H1 (cell line): ENCODE measurements at regions not wholly inside any gene's neighbourhood (a gene's known extent, or its start where the extent isn't known, plus 50 kb on each side); places are given as distances from the start of the nearest gene placed in this dataset.

Experiments
- BRCA1 ChIP-seq: IDR thresholded peaks from 2 replicates; pipeline ENCODE4 v1.6.1; 2012; ENCODE audit warnings: low read depth, low read length, improper control_type of control experiment
- RNF2 ChIP-seq: fragments of 200-900, 300-1000 bp; sonication (generic); IDR thresholded peaks from 2 replicates; pipeline ENCODE4 v1.7.1; 2016; ENCODE audit warnings: borderline replicate concordance, low read depth, mild to moderate bottlenecking, antibody characterized with exemption, low read length; ENCODE audit not compliant: poor library complexity, severe bottlenecking; ENCODE audit errors: missing control alignments
- SIN3A ChIP-seq, 2 experiments: IDR thresholded peaks in 1 of 2; conservative IDR thresholded peaks in 1 of 2; 2 replicates each; pipeline ENCODE4 v1.6.1; 2011 to 2012; ENCODE audit warnings: low read length in 2 of 2, improper control_type of control experiment in 1 of 2, low read depth in 1 of 2, mild to moderate bottlenecking in 1 of 2
- TF ChIP-seq, protein P1 (sequence below): fragments of 300-600 bp; sonication (generic); IDR thresholded peaks from 2 replicates; pipeline ENCODE4 v1.7.1; 2012; ENCODE audit warnings: low read length, moderate library complexity, mild to moderate bottlenecking, inconsistent platforms; ENCODE audit not compliant: insufficient replicate concordance

DNA sequence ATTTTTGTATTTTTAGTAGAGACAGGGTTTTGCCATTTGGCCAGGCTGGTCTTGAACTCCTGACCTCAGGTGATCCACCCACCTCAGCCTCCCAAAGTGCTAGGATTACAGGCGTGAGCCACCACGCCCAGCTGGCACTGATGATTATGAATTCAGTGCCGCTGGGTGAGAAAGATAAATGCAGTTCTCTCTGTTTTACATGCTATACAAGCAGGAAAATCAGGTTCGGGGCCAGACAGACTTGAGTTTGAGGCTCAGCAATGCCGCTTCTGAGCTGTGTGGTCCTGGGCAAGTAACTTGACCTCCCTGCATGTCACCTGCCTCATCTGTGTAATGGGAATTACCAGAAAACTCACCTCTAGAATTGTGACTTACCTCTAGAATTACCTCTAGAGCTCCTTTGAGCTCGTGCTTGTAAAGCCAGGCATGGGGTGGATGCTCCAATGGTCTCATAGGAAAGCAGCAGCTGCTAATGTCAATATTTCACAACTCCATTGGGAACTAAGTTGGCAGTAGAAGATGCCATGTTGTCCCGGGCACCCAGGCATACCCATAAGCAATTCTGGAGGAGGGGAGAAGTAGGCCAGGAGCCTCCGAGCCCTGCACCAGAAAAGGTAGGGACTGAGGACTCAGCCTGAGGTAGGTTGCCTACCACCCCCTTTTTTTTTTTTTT is 119.8 kb upstream of the SLC25A33 start (continued):
- TF ChIP-seq, protein P1, sequence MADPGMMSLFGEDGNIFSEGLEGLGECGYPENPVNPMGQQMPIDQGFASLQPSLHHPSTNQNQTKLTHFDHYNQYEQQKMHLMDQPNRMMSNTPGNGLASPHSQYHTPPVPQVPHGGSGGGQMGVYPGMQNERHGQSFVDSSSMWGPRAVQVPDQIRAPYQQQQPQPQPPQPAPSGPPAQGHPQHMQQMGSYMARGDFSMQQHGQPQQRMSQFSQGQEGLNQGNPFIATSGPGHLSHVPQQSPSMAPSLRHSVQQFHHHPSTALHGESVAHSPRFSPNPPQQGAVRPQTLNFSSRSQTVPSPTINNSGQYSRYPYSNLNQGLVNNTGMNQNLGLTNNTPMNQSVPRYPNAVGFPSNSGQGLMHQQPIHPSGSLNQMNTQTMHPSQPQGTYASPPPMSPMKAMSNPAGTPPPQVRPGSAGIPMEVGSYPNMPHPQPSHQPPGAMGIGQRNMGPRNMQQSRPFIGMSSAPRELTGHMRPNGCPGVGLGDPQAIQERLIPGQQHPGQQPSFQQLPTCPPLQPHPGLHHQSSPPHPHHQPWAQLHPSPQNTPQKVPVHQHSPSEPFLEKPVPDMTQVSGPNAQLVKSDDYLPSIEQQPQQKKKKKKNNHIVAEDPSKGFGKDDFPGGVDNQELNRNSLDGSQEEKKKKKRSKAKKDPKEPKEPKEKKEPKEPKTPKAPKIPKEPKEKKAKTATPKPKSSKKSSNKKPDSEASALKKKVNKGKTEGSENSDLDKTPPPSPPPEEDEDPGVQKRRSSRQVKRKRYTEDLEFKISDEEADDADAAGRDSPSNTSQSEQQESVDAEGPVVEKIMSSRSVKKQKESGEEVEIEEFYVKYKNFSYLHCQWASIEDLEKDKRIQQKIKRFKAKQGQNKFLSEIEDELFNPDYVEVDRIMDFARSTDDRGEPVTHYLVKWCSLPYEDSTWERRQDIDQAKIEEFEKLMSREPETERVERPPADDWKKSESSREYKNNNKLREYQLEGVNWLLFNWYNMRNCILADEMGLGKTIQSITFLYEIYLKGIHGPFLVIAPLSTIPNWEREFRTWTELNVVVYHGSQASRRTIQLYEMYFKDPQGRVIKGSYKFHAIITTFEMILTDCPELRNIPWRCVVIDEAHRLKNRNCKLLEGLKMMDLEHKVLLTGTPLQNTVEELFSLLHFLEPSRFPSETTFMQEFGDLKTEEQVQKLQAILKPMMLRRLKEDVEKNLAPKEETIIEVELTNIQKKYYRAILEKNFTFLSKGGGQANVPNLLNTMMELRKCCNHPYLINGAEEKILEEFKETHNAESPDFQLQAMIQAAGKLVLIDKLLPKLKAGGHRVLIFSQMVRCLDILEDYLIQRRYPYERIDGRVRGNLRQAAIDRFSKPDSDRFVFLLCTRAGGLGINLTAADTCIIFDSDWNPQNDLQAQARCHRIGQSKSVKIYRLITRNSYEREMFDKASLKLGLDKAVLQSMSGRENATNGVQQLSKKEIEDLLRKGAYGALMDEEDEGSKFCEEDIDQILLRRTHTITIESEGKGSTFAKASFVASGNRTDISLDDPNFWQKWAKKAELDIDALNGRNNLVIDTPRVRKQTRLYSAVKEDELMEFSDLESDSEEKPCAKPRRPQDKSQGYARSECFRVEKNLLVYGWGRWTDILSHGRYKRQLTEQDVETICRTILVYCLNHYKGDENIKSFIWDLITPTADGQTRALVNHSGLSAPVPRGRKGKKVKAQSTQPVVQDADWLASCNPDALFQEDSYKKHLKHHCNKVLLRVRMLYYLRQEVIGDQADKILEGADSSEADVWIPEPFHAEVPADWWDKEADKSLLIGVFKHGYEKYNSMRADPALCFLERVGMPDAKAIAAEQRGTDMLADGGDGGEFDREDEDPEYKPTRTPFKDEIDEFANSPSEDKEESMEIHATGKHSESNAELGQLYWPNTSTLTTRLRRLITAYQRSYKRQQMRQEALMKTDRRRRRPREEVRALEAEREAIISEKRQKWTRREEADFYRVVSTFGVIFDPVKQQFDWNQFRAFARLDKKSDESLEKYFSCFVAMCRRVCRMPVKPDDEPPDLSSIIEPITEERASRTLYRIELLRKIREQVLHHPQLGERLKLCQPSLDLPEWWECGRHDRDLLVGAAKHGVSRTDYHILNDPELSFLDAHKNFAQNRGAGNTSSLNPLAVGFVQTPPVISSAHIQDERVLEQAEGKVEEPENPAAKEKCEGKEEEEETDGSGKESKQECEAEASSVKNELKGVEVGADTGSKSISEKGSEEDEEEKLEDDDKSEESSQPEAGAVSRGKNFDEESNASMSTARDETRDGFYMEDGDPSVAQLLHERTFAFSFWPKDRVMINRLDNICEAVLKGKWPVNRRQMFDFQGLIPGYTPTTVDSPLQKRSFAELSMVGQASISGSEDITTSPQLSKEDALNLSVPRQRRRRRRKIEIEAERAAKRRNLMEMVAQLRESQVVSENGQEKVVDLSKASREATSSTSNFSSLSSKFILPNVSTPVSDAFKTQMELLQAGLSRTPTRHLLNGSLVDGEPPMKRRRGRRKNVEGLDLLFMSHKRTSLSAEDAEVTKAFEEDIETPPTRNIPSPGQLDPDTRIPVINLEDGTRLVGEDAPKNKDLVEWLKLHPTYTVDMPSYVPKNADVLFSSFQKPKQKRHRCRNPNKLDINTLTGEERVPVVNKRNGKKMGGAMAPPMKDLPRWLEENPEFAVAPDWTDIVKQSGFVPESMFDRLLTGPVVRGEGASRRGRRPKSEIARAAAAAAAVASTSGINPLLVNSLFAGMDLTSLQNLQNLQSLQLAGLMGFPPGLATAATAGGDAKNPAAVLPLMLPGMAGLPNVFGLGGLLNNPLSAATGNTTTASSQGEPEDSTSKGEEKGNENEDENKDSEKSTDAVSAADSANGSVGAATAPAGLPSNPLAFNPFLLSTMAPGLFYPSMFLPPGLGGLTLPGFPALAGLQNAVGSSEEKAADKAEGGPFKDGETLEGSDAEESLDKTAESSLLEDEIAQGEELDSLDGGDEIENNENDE: no peak
- TF ChIP-seq BRCA1: no peak
- no peak for TF ChIP-seq SIN3A (conservative IDR thresholded peaks at IDR 0.05 in 1 of 2, IDR thresholded peaks at IDR 0.05 in 1 of 2; ENCODE audit: low read depth in 1 of 2, low read length in 2 of 2)
- no peak for TF ChIP-seq RNF2
